ENCODE measurements at regions not wholly inside any gene's neighbourhood (a gene's known extent, or its start where the extent isn't known, plus 50 kb on each side); places are given as distances from the start of the nearest gene placed in this dataset.
"Not testable (repeated sequence)": the region's sequence is repeated elsewhere in the genome, so short reads cannot be mapped to it uniquely, and the experiment has no call there.

- ATAC-seq (ENCODE audit: low FRiP score); H3K9me3 ChIP-seq (ENCODE audit: control insufficient read depth, low read length); H3K27ac ChIP-seq (ENCODE audit: low read depth in 1 of 2, low read length in 2 of 2); DNase-seq; H3K4me3 ChIP-seq (ENCODE audit: low read length in 2 of 2); H3K27me3 ChIP-seq (ENCODE audit: control insufficient read depth in 1 of 2, insufficient read depth in 2 of 2, low read length in 1 of 2); intact Hi-C loops (cut with DNase I); H3K4me1 ChIP-seq (ENCODE audit: control insufficient read depth in 1 of 2, insufficient read depth in 2 of 2, low read length in 2 of 2); H3K36me3 ChIP-seq (ENCODE audit: control insufficient read depth in 1 of 2, insufficient read depth in 2 of 2, low read length in 1 of 2): not testable (repeated sequence)
- 69 to 90% methylated on average over 4 of the region's 4 CpGs for WGBS, 2 donors
Measured at GRCh38 chr5:33138145-33138544, 302.6 kb upstream of the TARS1 start.

- WGBS, 2 donors: 93 to 95% methylated on average over 4 of the region's 4 CpGs
- no peak overlapping the region for H3K27ac ChIP-seq (ENCODE audit: low read depth in 1 of 2, low read length in 2 of 2)
- peaks cover 0 to 4% of the 10 kb centered on the region in 2 donors for H3K4me1 ChIP-seq (ENCODE audit: control insufficient read depth in 1 of 2, insufficient read depth in 2 of 2, low read length in 2 of 2)
- ATAC-seq (ENCODE audit: low FRiP score): no peak
- no peaks in the 10 kb centered on the region for H3K9me3 ChIP-seq (ENCODE audit: control insufficient read depth, low read length)
- no peak overlapping the region for H3K4me3 ChIP-seq (ENCODE audit: low read length in 2 of 2)
- DNase-seq: no peak
- no peaks in the 10 kb centered on the region for H3K36me3 ChIP-seq (ENCODE audit: control insufficient read depth in 1 of 2, insufficient read depth in 2 of 2, low read length in 1 of 2)
- no peaks in the 10 kb centered on the region for H3K27me3 ChIP-seq (ENCODE audit: control insufficient read depth in 1 of 2, insufficient read depth in 2 of 2, low read length in 1 of 2)
- intact Hi-C loops (cut with DNase I): no loop called here
Measured at GRCh38 chr5:33143405-33144123, 297.2 kb upstream of the TARS1 start.

DNA sequence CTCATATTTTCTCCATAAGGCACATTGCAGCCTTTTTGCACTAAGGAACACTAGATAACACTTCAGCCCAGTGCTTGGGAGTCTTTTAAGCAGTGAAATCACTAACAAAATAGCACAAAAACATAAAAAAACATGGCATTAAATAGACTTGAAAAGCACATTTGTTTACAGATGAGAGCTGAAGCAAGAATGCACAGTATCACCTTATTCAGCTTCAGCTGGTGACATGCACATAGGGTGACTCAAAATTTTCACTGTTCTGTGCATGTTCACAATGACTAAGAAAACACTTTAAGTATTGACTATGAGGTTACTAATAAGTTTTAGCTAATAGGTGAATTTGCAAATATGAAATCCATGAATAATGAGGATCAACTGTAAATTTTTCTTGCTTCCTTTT, 293.9 kb upstream of the TARS1 start:
- H3K9me3 ChIP-seq (ENCODE audit: control insufficient read depth, low read length): no peaks in the 10 kb centered on the region
- H3K4me1 ChIP-seq (ENCODE audit: control insufficient read depth in 1 of 2, insufficient read depth in 2 of 2, low read length in 2 of 2): peaks cover 0 to 4% of the 10 kb centered on the region in 2 donors
- H3K27me3 ChIP-seq (ENCODE audit: control insufficient read depth in 1 of 2, insufficient read depth in 2 of 2, low read length in 1 of 2): no peaks in the 10 kb centered on the region
- no peak for DNase-seq
- no peak for ATAC-seq (ENCODE audit: low FRiP score)
- intact Hi-C loops (cut with DNase I): no loop called here
- no peaks in the 10 kb centered on the region for H3K36me3 ChIP-seq (ENCODE audit: control insufficient read depth in 1 of 2, insufficient read depth in 2 of 2, low read length in 1 of 2)
- H3K27ac ChIP-seq (ENCODE audit: low read depth in 1 of 2, low read length in 2 of 2): no peak overlapping the region
- H3K4me3 ChIP-seq (ENCODE audit: low read length in 2 of 2): no peak overlapping the region

GRCh38 chr5:33148076-33148513, 292.7 kb upstream of the TARS1 start:
- DNase-seq (peak in 1 of 2 donors; percentile 61), ATAC-seq (ENCODE audit: low FRiP score) (peak; percentile 68)
- intact Hi-C loops (cut with DNase I): no loop called here
- peaks cover 0 to 4% of the 10 kb centered on the region in 2 donors for H3K4me1 ChIP-seq (ENCODE audit: control insufficient read depth in 1 of 2, insufficient read depth in 2 of 2, low read length in 2 of 2)
- H3K27ac ChIP-seq (ENCODE audit: low read depth in 1 of 2, low read length in 2 of 2): no peak overlapping the region
- no peaks in the 10 kb centered on the region for H3K27me3 ChIP-seq (ENCODE audit: control insufficient read depth in 1 of 2, insufficient read depth in 2 of 2, low read length in 1 of 2)
- H3K4me3 ChIP-seq (ENCODE audit: low read length in 2 of 2): no peak overlapping the region
- H3K36me3 ChIP-seq (ENCODE audit: control insufficient read depth in 1 of 2, insufficient read depth in 2 of 2, low read length in 1 of 2): no peaks in the 10 kb centered on the region
- 13 to 21% methylated on average over 3 of the region's 3 CpGs for WGBS, 2 donors
- no peaks in the 10 kb centered on the region for H3K9me3 ChIP-seq (ENCODE audit: control insufficient read depth, low read length)

DNA sequence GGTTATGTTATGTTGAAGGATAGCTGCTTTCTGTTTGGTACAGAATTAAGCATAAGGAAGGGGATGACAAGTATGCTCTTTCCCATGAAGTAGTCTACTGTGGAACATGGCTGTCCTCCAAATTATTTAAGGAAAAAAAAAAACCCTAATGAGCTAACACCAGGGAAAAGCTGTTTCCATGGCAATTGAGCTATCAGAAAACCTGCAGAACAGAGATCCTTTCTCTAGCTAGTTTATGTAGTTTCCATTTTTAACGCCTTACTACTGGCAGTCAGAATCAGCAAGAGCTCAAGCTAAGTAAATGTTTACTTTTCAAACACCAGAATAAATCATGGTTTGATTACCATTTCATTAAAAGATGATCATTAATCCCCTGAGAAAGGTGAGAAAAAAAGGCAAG, 287.4 kb upstream of the TARS1 start:
- Histone ChIP-seq H3K27ac (ENCODE audit: low read depth in 1 of 2, low read length in 2 of 2) (no peak overlapping the region), H3K4me3 (ENCODE audit: low read length in 2 of 2) (no peak overlapping the region), H3K27me3 (ENCODE audit: control insufficient read depth in 1 of 2, insufficient read depth in 2 of 2, low read length in 1 of 2) (no peaks in the 10 kb centered on the region), H3K9me3 (ENCODE audit: control insufficient read depth, low read length) (no peaks in the 10 kb centered on the region), H3K36me3 (ENCODE audit: control insufficient read depth in 1 of 2, insufficient read depth in 2 of 2, low read length in 1 of 2) (no peaks in the 10 kb centered on the region), H3K4me1 (ENCODE audit: control insufficient read depth in 1 of 2, insufficient read depth in 2 of 2, low read length in 2 of 2) (no peaks in the 10 kb centered on the region)
- WGBS, 2 donors: 25 to 28% methylated on average over 1 of the region's 1 CpG
- ATAC-seq (ENCODE audit: low FRiP score) (no peak), DNase-seq (no peak)
- intact Hi-C loops (cut with DNase I): no loop called here

DNA sequence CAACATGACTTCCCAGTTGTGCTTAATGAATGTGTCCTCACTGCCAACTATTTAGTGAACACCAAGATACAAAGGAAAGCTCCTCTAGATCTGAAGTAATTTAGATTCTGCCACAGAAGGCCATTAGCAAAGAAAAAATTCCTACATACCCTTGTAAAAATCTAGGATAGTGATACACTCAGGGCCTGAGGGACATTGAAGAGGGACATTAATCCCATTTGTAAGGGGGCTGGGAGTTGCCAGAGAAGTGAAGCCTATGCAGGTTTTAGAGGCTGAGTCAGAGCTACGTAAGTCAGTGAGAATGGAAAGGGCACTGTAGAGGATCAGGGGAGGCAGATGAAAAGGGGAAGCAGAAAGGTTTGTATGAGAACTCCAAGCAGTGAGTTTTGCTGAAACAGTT, 286.9 kb upstream of the TARS1 start:
- no peaks in the 10 kb centered on the region for H3K36me3 ChIP-seq (ENCODE audit: control insufficient read depth in 1 of 2, insufficient read depth in 2 of 2, low read length in 1 of 2)
- no peak for ATAC-seq (ENCODE audit: low FRiP score)
- no peaks in the 10 kb centered on the region for H3K4me1 ChIP-seq (ENCODE audit: control insufficient read depth in 1 of 2, insufficient read depth in 2 of 2, low read length in 2 of 2)
- H3K9me3 ChIP-seq (ENCODE audit: control insufficient read depth, low read length): no peaks in the 10 kb centered on the region
- no peak for DNase-seq
- 91 to 97% methylated on average over 1 of the region's 1 CpG for WGBS, 2 donors
- H3K27me3 ChIP-seq (ENCODE audit: control insufficient read depth in 1 of 2, insufficient read depth in 2 of 2, low read length in 1 of 2): no peaks in the 10 kb centered on the region
- H3K4me3 ChIP-seq (ENCODE audit: low read length in 2 of 2): no peak overlapping the region
- H3K27ac ChIP-seq (ENCODE audit: low read depth in 1 of 2, low read length in 2 of 2): no peak overlapping the region
- intact Hi-C loops (cut with DNase I): no loop called here

DNA sequence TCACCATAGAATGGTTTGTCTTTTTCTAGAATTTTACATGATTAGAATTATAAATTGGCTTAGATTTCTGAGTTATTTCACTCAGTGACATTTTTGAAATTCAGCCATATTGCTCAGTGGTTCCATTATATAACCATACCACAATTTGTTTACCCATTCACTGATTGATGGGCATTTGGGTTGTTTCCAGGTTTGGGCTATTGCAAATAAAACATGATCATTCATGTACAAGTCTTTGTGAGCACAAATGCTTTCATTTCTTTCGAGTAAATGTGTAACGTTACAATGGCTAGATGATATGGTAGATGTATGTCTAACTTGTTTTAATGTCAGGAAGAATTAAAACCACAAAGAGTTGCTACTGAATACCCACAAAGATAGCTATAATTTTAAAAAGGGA, 279.9 kb upstream of the TARS1 start:
- no peaks in the 10 kb centered on the region for H3K9me3 ChIP-seq (ENCODE audit: control insufficient read depth, low read length)
- intact Hi-C loops (cut with DNase I): no loop called here
- ATAC-seq (ENCODE audit: low FRiP score): no peak
- H3K36me3 ChIP-seq (ENCODE audit: control insufficient read depth in 1 of 2, insufficient read depth in 2 of 2, low read length in 1 of 2): no peaks in the 10 kb centered on the region
- WGBS, 2 donors: 58 to 61% methylated on average over 2 of the region's 2 CpGs
- no peaks in the 10 kb centered on the region for H3K27me3 ChIP-seq (ENCODE audit: control insufficient read depth in 1 of 2, insufficient read depth in 2 of 2, low read length in 1 of 2)
- H3K4me3 ChIP-seq (ENCODE audit: low read length in 2 of 2): no peak overlapping the region
- no peaks in the 10 kb centered on the region for H3K4me1 ChIP-seq (ENCODE audit: control insufficient read depth in 1 of 2, insufficient read depth in 2 of 2, low read length in 2 of 2)
- DNase-seq: no peak
- H3K27ac ChIP-seq (ENCODE audit: low read depth in 1 of 2, low read length in 2 of 2): no peak overlapping the region

- Histone ChIP-seq H3K27me3 (ENCODE audit: control insufficient read depth in 1 of 2, insufficient read depth in 2 of 2, low read length in 1 of 2) (no peaks in the 10 kb centered on the region), H3K27ac (ENCODE audit: low read depth in 1 of 2, low read length in 2 of 2) (no peak overlapping the region), H3K4me1 (ENCODE audit: control insufficient read depth in 1 of 2, insufficient read depth in 2 of 2, low read length in 2 of 2) (no peaks in the 10 kb centered on the region), H3K4me3 (ENCODE audit: low read length in 2 of 2) (no peak overlapping the region), H3K9me3 (ENCODE audit: control insufficient read depth, low read length) (no peaks in the 10 kb centered on the region), H3K36me3 (ENCODE audit: control insufficient read depth in 1 of 2, insufficient read depth in 2 of 2, low read length in 1 of 2) (no peaks in the 10 kb centered on the region)
- WGBS, 2 donors: 85 to 87% methylated on average over 3 of the region's 3 CpGs
- intact Hi-C loops (cut with DNase I): no loop called here
- DNase-seq: no peak
- no peak for ATAC-seq (ENCODE audit: low FRiP score)
Measured at GRCh38 chr5:33161421-33161820, 279.3 kb upstream of the TARS1 start.

GRCh38 chr5:33162057-33162456, 278.7 kb upstream of the TARS1 start:
- Histone ChIP-seq H3K9me3 (ENCODE audit: control insufficient read depth, low read length) (no peaks in the 10 kb centered on the region), H3K27ac (ENCODE audit: low read depth in 1 of 2, low read length in 2 of 2) (no peak overlapping the region), H3K4me1 (ENCODE audit: control insufficient read depth in 1 of 2, insufficient read depth in 2 of 2, low read length in 2 of 2) (no peaks in the 10 kb centered on the region), H3K36me3 (ENCODE audit: control insufficient read depth in 1 of 2, insufficient read depth in 2 of 2, low read length in 1 of 2) (no peaks in the 10 kb centered on the region), H3K27me3 (ENCODE audit: control insufficient read depth in 1 of 2, insufficient read depth in 2 of 2, low read length in 1 of 2) (no peaks in the 10 kb centered on the region), H3K4me3 (ENCODE audit: low read length in 2 of 2) (no peak overlapping the region)
- DNase-seq (no peak), ATAC-seq (ENCODE audit: low FRiP score) (no peak)
- intact Hi-C loops (cut with DNase I): no loop called here
- 97 to 98% methylated on average over 18 of the region's 18 CpGs for WGBS, 2 donors

All from aorta (tissue), 5 donors.